GM20000 (cell line): ENCODE measurements at regions not wholly inside any gene's neighbourhood (a gene's known extent, or its start where the extent isn't known, plus 50 kb on each side); places are given as distances from the start of the nearest gene placed in this dataset.

Experiments used
- DNase-seq: peaks from one replicate; pipeline ENCODE4 v3.0.0; 2012; ENCODE audit warnings: low spot score
- TF ChIP-seq, protein P1 (sequence below): IDR thresholded peaks from 2 replicates; pipeline ENCODE4 v1.5.1; 2012; ENCODE audit warnings: mild to moderate bottlenecking, control low read depth; ENCODE audit errors: extremely low read depth, missing control alignments

DNA sequence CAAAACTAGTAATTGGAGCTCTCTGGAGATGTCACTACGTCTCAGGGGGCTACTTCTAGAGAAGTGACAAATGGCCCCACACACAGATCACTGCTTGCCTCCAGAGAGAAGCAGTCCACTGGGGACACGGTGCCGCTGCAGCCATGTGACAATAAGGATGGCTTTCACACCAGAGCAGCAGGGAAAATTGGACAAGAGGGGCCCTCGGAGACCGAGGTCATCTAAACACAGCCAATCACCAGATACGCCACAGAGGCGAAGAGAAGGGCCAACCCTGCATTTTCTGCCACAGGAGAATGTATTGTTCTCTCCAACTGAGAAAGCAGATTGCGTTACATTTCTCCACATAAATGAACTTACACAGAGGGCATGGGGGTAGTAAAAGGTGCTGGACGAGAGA is 51.2 kb upstream of the TIAM1 start:
- DNase-seq, result no peak
- TF ChIP-seq, protein P1, sequence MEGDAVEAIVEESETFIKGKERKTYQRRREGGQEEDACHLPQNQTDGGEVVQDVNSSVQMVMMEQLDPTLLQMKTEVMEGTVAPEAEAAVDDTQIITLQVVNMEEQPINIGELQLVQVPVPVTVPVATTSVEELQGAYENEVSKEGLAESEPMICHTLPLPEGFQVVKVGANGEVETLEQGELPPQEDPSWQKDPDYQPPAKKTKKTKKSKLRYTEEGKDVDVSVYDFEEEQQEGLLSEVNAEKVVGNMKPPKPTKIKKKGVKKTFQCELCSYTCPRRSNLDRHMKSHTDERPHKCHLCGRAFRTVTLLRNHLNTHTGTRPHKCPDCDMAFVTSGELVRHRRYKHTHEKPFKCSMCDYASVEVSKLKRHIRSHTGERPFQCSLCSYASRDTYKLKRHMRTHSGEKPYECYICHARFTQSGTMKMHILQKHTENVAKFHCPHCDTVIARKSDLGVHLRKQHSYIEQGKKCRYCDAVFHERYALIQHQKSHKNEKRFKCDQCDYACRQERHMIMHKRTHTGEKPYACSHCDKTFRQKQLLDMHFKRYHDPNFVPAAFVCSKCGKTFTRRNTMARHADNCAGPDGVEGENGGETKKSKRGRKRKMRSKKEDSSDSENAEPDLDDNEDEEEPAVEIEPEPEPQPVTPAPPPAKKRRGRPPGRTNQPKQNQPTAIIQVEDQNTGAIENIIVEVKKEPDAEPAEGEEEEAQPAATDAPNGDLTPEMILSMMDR, result no peak

- TF ChIP-seq, protein P1, result no peak
- no peak for DNase-seq
Measured at GRCh38 chr21:31394309-31394708, 50.2 kb upstream of the TIAM1 start.
